ENCODE measurements at regions not wholly inside any gene's neighbourhood (a gene's known extent, or its start where the extent isn't known, plus 50 kb on each side); places are given as distances from the start of the nearest gene placed in this dataset.
A peak's percentile ranks its signal among the peaks of the same experiment; 100 is the strongest.

DNA sequence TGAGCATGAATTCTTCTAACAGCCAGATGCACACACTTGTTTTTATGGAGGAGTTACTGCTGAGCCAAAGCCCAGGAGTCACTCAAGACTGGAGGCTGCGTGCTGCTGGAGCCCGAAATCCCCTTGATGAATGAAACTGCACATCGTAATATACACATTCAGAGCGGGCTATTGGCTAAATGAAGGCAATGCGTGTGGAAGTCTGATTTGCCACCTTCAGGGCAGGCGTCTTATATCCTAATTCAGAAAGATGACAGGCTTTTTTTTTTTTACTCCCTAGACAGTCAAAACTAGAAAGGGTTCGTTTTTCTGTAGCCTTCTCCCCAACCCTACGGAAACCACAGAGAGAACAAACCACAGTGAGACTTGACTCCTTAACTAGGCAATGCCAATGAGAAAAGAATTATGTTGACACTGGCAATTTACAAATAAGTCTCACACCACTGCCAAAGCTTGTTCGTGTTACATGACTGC is 227.2 kb upstream of the KLF14 start:
- H3K4me3 ChIP-seq = peak overlapping the region in 1 of 4 donors; percentile 7
- DNase-seq (ENCODE audit: low spot score in 2 of 2) = no peak
- H3K27ac ChIP-seq = peak overlapping the region in 3 of 4 donors; percentile 48 to 78 (median 61)

DNA sequence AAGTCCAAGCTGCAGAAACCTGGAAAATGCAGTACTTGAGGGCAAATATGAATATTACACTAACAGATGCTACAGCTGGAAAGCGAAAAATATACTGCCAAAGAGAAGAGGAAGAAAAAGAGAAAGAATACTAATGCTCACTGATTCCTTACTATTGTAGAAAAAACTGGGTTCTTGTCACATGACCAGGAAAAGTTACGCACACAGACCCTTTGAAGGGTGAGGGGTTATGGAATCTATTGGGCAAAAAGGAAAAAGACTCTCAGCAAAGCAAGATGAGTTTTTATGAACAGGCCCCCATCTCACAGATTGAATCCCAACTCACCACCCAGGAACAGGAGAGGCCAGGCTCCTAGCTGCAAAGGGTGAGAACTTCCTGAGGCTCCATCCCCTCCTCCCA is 228.1 kb upstream of the KLF14 start:
- no peaks in the 10 kb centered on the region for H3K27me3 ChIP-seq
- no peak overlapping the region for H3K4me3 ChIP-seq
- peak overlapping the region in 2 of 4 donors; percentile 48 to 78 for H3K27ac ChIP-seq
- H3K4me1 ChIP-seq = peaks cover 0 to 75% (median 30%) of the 10 kb centered on the region in 4 donors
- no peaks in the 10 kb centered on the region for H3K9me3 ChIP-seq
- TF ChIP-seq, protein P1, sequence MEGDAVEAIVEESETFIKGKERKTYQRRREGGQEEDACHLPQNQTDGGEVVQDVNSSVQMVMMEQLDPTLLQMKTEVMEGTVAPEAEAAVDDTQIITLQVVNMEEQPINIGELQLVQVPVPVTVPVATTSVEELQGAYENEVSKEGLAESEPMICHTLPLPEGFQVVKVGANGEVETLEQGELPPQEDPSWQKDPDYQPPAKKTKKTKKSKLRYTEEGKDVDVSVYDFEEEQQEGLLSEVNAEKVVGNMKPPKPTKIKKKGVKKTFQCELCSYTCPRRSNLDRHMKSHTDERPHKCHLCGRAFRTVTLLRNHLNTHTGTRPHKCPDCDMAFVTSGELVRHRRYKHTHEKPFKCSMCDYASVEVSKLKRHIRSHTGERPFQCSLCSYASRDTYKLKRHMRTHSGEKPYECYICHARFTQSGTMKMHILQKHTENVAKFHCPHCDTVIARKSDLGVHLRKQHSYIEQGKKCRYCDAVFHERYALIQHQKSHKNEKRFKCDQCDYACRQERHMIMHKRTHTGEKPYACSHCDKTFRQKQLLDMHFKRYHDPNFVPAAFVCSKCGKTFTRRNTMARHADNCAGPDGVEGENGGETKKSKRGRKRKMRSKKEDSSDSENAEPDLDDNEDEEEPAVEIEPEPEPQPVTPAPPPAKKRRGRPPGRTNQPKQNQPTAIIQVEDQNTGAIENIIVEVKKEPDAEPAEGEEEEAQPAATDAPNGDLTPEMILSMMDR (IDR thresholded peaks at IDR 0.05) = no peak
- 91 to 94% methylated on average over 2 of the region's 2 CpGs for WGBS, 2 donors
- DNase-seq (ENCODE audit: low spot score in 2 of 2) = no peak
- H3K36me3 ChIP-seq = peaks cover 0 to 34% (median 6%) of the 10 kb centered on the region in 3 donors

More for the DNA sequence above, 227.2 kb upstream of the KLF14 start:
- no peaks in the 10 kb centered on the region for H3K27me3 ChIP-seq
- peaks cover 0 to 79% (median 40%) of the 10 kb centered on the region in 4 donors for H3K4me1 ChIP-seq
- peaks cover 0 to 27% (median 0%) of the 10 kb centered on the region in 3 donors for H3K36me3 ChIP-seq
- 48 to 58% methylated on average over 9 of the region's 9 CpGs for WGBS, 2 donors
- H3K9me3 ChIP-seq = no peaks in the 10 kb centered on the region
- TF ChIP-seq POLR2A (IDR thresholded peaks at IDR 0.05) (no peak), EP300 (IDR thresholded peaks at IDR 0.05) (no peak)
- TF ChIP-seq, protein P1 (IDR thresholded peaks at IDR 0.05) = no peak

DNA sequence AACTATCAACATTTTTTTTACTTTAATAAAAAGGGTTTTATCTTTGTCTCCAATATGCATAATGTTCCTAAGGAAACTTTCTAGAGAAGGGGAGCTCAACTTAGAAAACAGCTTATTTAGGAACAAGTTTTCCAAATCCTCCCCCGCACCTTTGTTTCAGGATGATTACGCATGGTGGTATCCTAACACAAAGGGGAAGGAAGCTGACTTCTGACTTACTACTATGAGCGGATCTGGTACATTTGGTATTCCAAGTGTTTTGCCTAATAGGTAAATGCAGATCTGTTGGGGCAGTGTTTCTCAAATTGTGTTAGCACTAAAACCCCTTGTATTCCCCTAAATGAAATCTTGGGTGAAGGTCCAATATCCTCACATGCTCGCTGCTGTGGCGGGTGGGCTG is 229.3 kb upstream of the KLF14 start:
- H3K27ac ChIP-seq = peak overlapping the region in 2 of 4 donors; percentile 3 to 6
- TF ChIP-seq EP300 (IDR thresholded peaks at IDR 0.05) (no peak), POLR2A (IDR thresholded peaks at IDR 0.05) (no peak)
- TF ChIP-seq, protein P1 (IDR thresholded peaks at IDR 0.05) = no peak
- H3K4me3 ChIP-seq = no peak overlapping the region
- H3K4me1 ChIP-seq = peaks cover 0 to 69% (median 21%) of the 10 kb centered on the region in 4 donors
- H3K9me3 ChIP-seq = no peaks in the 10 kb centered on the region
- 88% methylated on average over 5 of the region's 5 CpGs for WGBS, 2 donors
- H3K27me3 ChIP-seq = no peaks in the 10 kb centered on the region
- DNase-seq (ENCODE audit: low spot score in 2 of 2) = no peak
- peaks cover 0 to 28% (median 6%) of the 10 kb centered on the region in 3 donors for H3K36me3 ChIP-seq

DNA sequence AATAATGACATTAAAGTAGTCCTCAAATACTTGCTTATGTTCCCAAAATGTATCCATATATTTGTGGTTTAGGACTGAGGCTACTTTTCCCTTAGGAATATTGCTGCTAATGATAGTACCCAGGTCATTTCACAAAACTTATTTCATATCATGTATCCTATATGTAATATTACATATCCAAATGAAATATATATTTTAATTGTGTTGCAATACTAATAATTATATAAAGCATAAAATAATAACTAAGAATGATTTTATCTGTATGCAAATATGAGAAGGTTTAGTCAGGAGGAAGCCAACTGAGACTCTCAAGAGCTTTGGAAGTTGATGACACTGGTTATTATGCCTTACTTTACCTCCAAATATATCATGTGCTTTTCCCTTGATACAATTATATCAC is 231.5 kb upstream of the KLF14 start:
- TF ChIP-seq EP300 (IDR thresholded peaks at IDR 0.05) (no peak), POLR2A (IDR thresholded peaks at IDR 0.05) (no peak)
- TF ChIP-seq, protein P1 (IDR thresholded peaks at IDR 0.05) = no peak
- Histone ChIP-seq H3K9me3 (no peaks in the 10 kb centered on the region), H3K27me3 (no peaks in the 10 kb centered on the region), H3K4me1 (peaks cover 0 to 69% (median 21%) of the 10 kb centered on the region in 4 donors), H3K4me3 (no peak overlapping the region), H3K36me3 (peaks cover 0 to 22% (median 6%) of the 10 kb centered on the region in 3 donors), H3K27ac (no peak overlapping the region)
- DNase-seq (ENCODE audit: low spot score in 2 of 2) = no peak

DNA sequence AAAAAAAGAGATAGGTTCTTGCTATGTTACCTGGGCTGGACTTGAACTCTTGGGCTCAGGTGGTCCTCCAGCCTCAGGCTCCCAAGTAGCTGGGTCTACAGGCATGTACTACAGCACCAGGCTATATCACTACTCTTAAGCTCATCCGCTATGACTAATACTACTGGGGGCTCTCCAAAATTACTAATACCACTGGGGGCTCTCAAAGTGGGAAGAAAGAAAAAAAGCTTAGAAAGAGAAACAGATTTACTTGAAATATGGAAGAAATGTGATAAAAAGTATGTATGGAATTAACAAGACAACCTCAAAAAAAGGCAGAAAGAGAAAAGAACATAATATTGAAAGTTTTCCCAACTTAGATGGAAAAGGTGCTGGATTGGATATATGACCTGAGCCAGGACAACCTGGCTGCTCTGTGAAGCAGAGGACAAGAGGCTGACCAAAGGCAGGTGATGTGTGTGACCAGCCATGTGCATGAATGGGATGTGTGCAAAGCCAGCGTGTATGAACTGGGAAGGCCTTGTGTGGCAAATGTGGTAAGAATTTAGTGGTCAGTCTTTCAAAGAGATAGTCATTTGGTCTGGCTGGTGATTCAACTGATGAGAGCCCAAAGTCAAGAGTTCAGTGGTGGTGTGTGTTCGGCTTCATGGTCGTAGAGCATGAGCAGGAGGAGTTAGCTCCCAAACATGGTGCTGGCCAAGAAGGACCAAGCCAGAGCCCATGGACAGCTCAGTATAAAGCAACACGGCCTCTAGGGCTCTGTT is 232.4 kb upstream of the KLF14 start:
- WGBS, 2 donors = 82 to 90% methylated on average over 5 of the region's 5 CpGs
- Histone ChIP-seq H3K4me3 (no peak overlapping the region), H3K27me3 (no peaks in the 10 kb centered on the region), H3K27ac (peak overlapping the region in 2 of 4 donors; percentile 20 to 58), H3K36me3 (peaks cover 0 to 22% (median 6%) of the 10 kb centered on the region in 3 donors), H3K4me1 (peaks cover 0 to 69% (median 22%) of the 10 kb centered on the region in 4 donors), H3K9me3 (no peaks in the 10 kb centered on the region)
- no peak for DNase-seq (ENCODE audit: low spot score in 2 of 2)
- TF ChIP-seq, protein P1 (IDR thresholded peaks at IDR 0.05) = no peak
- no peak for TF ChIP-seq POLR2A (IDR thresholded peaks at IDR 0.05)
- no peak for TF ChIP-seq EP300 (IDR thresholded peaks at IDR 0.05)

All from tibial nerve (tissue), 4 donors.